Pancreas (tissue), 10 donors: ENCODE measurements at regions not wholly inside any gene's neighbourhood (a gene's known extent, or its start where the extent isn't known, plus 50 kb on each side); places are given as distances from the start of the nearest gene placed in this dataset.
"Not testable (repeated sequence)": the region's sequence is repeated elsewhere in the genome, so short reads cannot be mapped to it uniquely, and the experiment has no call there.

Experiments
- ATAC-seq, 4 donors: fragments of 200-7000 bp; cut with Tn5 transposase; one replicate each; pipeline versions ENCODE4 v1.8.0 to v1.9.1; 2020; ENCODE audit warnings: mild to moderate bottlenecking in 4 of 4, moderate library complexity in 4 of 4
- DNase-seq, 6 donors: peaks; one replicate each; pipeline ENCODE4 v3.0.0-alpha.2; 2020
- FAIRE-seq: peaks from 2 replicates; lab custom pipeline; 2012; peaks lifted over from hg19 to GRCh38; lab: Jason Lieb, UNC
- H3K27ac ChIP-seq, 4 donors: fragments of 200-600 bp; sonication (generic); 1 replicate in 3 of 4; 2 replicates in 1 of 4; pipeline versions ENCODE4 v1.5.0 to v1.8.0; 2020
- H3K27me3 ChIP-seq, 4 donors: fragments of 200-600 bp; one replicate each; pipeline ENCODE4 v1.8.0; 2021
- H3K36me3 ChIP-seq, 3 donors: fragments of 200-600 bp; sonication (generic) in 1 of 3; one replicate each; pipeline versions ENCODE4 v1.5.0 to v1.8.0; 2020 to 2021
- H3K4me1 ChIP-seq, 3 donors: fragments of 200-600 bp; one replicate each; pipeline ENCODE4 v1.8.0; 2021
- H3K4me3 ChIP-seq, 4 donors: fragments of 200-600 bp; sonication (generic) in 2 of 4; one replicate each; pipeline versions ENCODE4 v1.5.0 to v1.8.0; 2020 to 2021
- H3K9me3 ChIP-seq, 4 donors: fragments of 200-600 bp; one replicate each; pipeline ENCODE4 v1.8.0; 2021
- CTCF ChIP-seq, 4 donors: fragments of 200-600 bp; sonication (generic) in 3 of 4; IDR thresholded peaks; one replicate each; pipeline versions ENCODE4 v1.5.0 to v1.8.0; 2021; ENCODE audit warnings: antibody characterized with exemption in 4 of 4
- WGBS, 2 donors: extraction: QIAGEN DNeasy Blood & Tissue Kit; methylation state at CpG; one replicate each; pipeline ENCODE4 v1.1.7; 2013; 5-methylcytosine and 5-hydroxymethylcytosine counted together
- intact Hi-C, 3 donors: fragments of 100-400 bp; cut with DNase I; formaldehyde crosslinking; loops; one replicate each; pipeline versions ENCODE4 v1.11.1 to v1.14.2; 2022
- donor health status: healthy with polysubstance abuse.
- donor health status: DM: no; HTN: no; CAD: no; lungs with moderate emphysema.
- donor health status: DM: no; HTN: no; CAD: no.
- donor health status: control.
- donor health status: control.
- donor health status: Bipolar disorder and iron deficiency.
- donor health status: DM: yes; HTN: yes; CAD: no.
- donor health status: DM: no; HTN: no; CAD: no.
- donor health status: DM: no; HTN: no; CAD: no.
- donor health status: DM: yes; HTN: yes; CAD: no.

- Histone ChIP-seq H3K27me3 (no peaks in the 10 kb centered on the region), H3K9me3 (no peaks in the 10 kb centered on the region), H3K36me3 (no peaks in the 10 kb centered on the region), H3K4me1 (peaks cover 7 to 26% (median 18%) of the 10 kb centered on the region in 3 donors), H3K27ac (no peak overlapping the region), H3K4me3 (no peak overlapping the region)
- DNase-seq: no peak
- TF ChIP-seq CTCF (IDR thresholded peaks at IDR 0.05): no peak
- no peak for FAIRE-seq
- ATAC-seq: no peak
- 83 to 87% methylated on average over 8 of the region's 8 CpGs for WGBS, 2 donors
- intact Hi-C loops: no loop called here
These were observed 61.9 kb upstream of the ATXN1 start for GRCh38 chr6:16822975-16823717.

- H3K4me1 ChIP-seq: peaks cover 7 to 26% (median 18%) of the 10 kb centered on the region in 3 donors
- intact Hi-C loops: no loop called here
- no peak overlapping the region for H3K27ac ChIP-seq
- no peaks in the 10 kb centered on the region for H3K27me3 ChIP-seq
- 66 to 78% methylated on average over 2 of the region's 2 CpGs for WGBS, 2 donors
- DNase-seq (no peak), ATAC-seq (no peak), FAIRE-seq (no peak)
- H3K4me3 ChIP-seq: no peak overlapping the region
- H3K36me3 ChIP-seq: no peaks in the 10 kb centered on the region
- no peak for TF ChIP-seq CTCF (IDR thresholded peaks at IDR 0.05)
- H3K9me3 ChIP-seq: no peaks in the 10 kb centered on the region
These were observed 61.3 kb upstream of the ATXN1 start for GRCh38 chr6:16822529-16822928.

GRCh38 chr6:16821834-16822264, 60.6 kb upstream of the ATXN1 start:
- peak; percentile 77 to 93 (median 84) for DNase-seq
- peak; percentile 94 to 99 (median 96) for ATAC-seq
- H3K4me1 ChIP-seq: peaks cover 7 to 26% (median 18%) of the 10 kb centered on the region in 3 donors
- TF ChIP-seq CTCF (IDR thresholded peaks at IDR 0.05): no peak
- 18 to 19% methylated on average over 5 of the region's 5 CpGs for WGBS, 2 donors
- H3K27me3 ChIP-seq: no peaks in the 10 kb centered on the region
- H3K9me3 ChIP-seq: no peaks in the 10 kb centered on the region
- no peak overlapping the region for H3K27ac ChIP-seq
- no peak overlapping the region for H3K4me3 ChIP-seq
- H3K36me3 ChIP-seq: no peaks in the 10 kb centered on the region
- intact Hi-C loops: no loop called here
- no peak for FAIRE-seq

GRCh38 chr6:16820262-16820661, 59.0 kb upstream of the ATXN1 start:
- FAIRE-seq, DNase-seq, intact Hi-C loops, H3K4me3 ChIP-seq, H3K27ac ChIP-seq, H3K9me3 ChIP-seq, H3K27me3 ChIP-seq, ATAC-seq, H3K36me3 ChIP-seq: not testable (repeated sequence)
- peaks cover 7 to 26% (median 18%) of the 10 kb centered on the region in 3 donors for H3K4me1 ChIP-seq
- 93 to 100% methylated on average over 3 of the region's 3 CpGs for WGBS, 2 donors

GRCh38 chr6:16819752-16820151, 58.5 kb upstream of the ATXN1 start:
- WGBS, 2 donors: 80 to 82% methylated on average over 3 of the region's 3 CpGs
- Histone ChIP-seq H3K27ac (no peak overlapping the region), H3K36me3 (no peaks in the 10 kb centered on the region), H3K27me3 (no peaks in the 10 kb centered on the region), H3K4me1 (peaks cover 7 to 26% (median 18%) of the 10 kb centered on the region in 3 donors), H3K4me3 (no peak overlapping the region), H3K9me3 (no peaks in the 10 kb centered on the region)
- ATAC-seq (no peak), DNase-seq (no peak), FAIRE-seq (no peak)
- intact Hi-C loops: no loop called here
- no peak for TF ChIP-seq CTCF (IDR thresholded peaks at IDR 0.05)
